ENCODE measurements at regions not wholly inside any gene's neighbourhood (a gene's known extent, or its start where the extent isn't known, plus 50 kb on each side); places are given as distances from the start of the nearest gene placed in this dataset.

GRCh38 chr10:83073472-83073871 lies 1065.8 kb upstream of the GHITM start:
- TF ChIP-seq POLR2A (IDR thresholded peaks at IDR 0.05) = no peak
- TF ChIP-seq, protein P1, sequence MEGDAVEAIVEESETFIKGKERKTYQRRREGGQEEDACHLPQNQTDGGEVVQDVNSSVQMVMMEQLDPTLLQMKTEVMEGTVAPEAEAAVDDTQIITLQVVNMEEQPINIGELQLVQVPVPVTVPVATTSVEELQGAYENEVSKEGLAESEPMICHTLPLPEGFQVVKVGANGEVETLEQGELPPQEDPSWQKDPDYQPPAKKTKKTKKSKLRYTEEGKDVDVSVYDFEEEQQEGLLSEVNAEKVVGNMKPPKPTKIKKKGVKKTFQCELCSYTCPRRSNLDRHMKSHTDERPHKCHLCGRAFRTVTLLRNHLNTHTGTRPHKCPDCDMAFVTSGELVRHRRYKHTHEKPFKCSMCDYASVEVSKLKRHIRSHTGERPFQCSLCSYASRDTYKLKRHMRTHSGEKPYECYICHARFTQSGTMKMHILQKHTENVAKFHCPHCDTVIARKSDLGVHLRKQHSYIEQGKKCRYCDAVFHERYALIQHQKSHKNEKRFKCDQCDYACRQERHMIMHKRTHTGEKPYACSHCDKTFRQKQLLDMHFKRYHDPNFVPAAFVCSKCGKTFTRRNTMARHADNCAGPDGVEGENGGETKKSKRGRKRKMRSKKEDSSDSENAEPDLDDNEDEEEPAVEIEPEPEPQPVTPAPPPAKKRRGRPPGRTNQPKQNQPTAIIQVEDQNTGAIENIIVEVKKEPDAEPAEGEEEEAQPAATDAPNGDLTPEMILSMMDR (IDR thresholded peaks at IDR 0.05) = no peak

Data from thyroid gland (tissue), 4 donors.